ENCODE measurements at regions not wholly inside any gene's neighbourhood (a gene's known extent, or its start where the extent isn't known, plus 50 kb on each side); places are given as distances from the start of the nearest gene placed in this dataset.

GRCh38 chr20:52890130-52890529 is 82.0 kb upstream of the TSHZ2 start:
- TF ChIP-seq CTCF (IDR thresholded peaks at IDR 0.05) (no peak), EP300 (IDR thresholded peaks at IDR 0.05) (no peak), POLR2A (IDR thresholded peaks at IDR 0.05) (no peak)

All from tibial nerve (tissue), 4 donors.